ENCODE measurements at regions not wholly inside any gene's neighbourhood (a gene's known extent, or its start where the extent isn't known, plus 50 kb on each side); places are given as distances from the start of the nearest gene placed in this dataset.

GRCh38 chr9:121550041-121550440 lies 50.4 kb upstream of the GGTA1 start:
- DNase-seq (ENCODE audit: low spot score) = no peak

GRCh38 chr9:121550569-121551512 lies 51.2 kb upstream of the GGTA1 start:
- peak; percentile 53 for DNase-seq (ENCODE audit: low spot score)

- DNase-seq (ENCODE audit: low spot score) = no peak
These were observed 52.5 kb upstream of the GGTA1 start for GRCh38 chr9:121551985-121552753.

- DNase-seq (ENCODE audit: low spot score) = no peak
These were observed 56.4 kb upstream of the GGTA1 start for GRCh38 chr9:121556082-121556481.

GRCh38 chr9:121556580-121556979 lies 56.9 kb upstream of the GGTA1 start:
- DNase-seq (ENCODE audit: low spot score) = no peak

GRCh38 chr9:121557581-121558447 lies 58.2 kb upstream of the GGTA1 start:
- DNase-seq (ENCODE audit: low spot score) = no peak

- DNase-seq (ENCODE audit: low spot score) = no peak
These were observed 58.8 kb upstream of the GGTA1 start for GRCh38 chr9:121558473-121558872.

GRCh38 chr9:121559183-121559582 lies 59.5 kb upstream of the GGTA1 start:
- DNase-seq (ENCODE audit: low spot score) = no peak

- no peak for DNase-seq (ENCODE audit: low spot score)
These were observed 61.3 kb upstream of the GGTA1 start for GRCh38 chr9:121560921-121561320.

GRCh38 chr9:121561385-121562222 lies 62.0 kb upstream of the GGTA1 start:
- DNase-seq (ENCODE audit: low spot score) = no peak

- no peak for DNase-seq (ENCODE audit: low spot score)
These were observed 62.7 kb upstream of the GGTA1 start for GRCh38 chr9:121562301-121562700.

GRCh38 chr9:121563425-121563824 lies 63.8 kb upstream of the GGTA1 start:
- DNase-seq (ENCODE audit: low spot score) = no peak

- DNase-seq (ENCODE audit: low spot score) = no peak
These were observed 64.3 kb upstream of the GGTA1 start for GRCh38 chr9:121563881-121564460.

- DNase-seq (ENCODE audit: low spot score) = no peak
These were observed 65.0 kb upstream of the GGTA1 start for GRCh38 chr9:121564504-121565260.

GRCh38 chr9:121566481-121567465 lies 67.1 kb upstream of the GGTA1 start:
- no peak for DNase-seq (ENCODE audit: low spot score)

GRCh38 chr9:121567500-121568342 lies 68.1 kb upstream of the GGTA1 start:
- no peak for DNase-seq (ENCODE audit: low spot score)

- no peak for DNase-seq (ENCODE audit: low spot score)
These were observed 69.0 kb upstream of the GGTA1 start for GRCh38 chr9:121568343-121569265.

All from hematopoietic multipotent progenitor cell treated with erythropoietin and hydrocortisone succinate and interleukin-3 and kit ligand, for 17 days (in vitro differentiated cells).